KOPT-K1 (cell line): ENCODE measurements at regions not wholly inside any gene's neighbourhood (a gene's known extent, or its start where the extent isn't known, plus 50 kb on each side); places are given as distances from the start of the nearest gene placed in this dataset.

Experiments used
- H3K27ac ChIP-seq: fragments of 200-600 bp; sonication (generic); 2 replicates; pipeline ENCODE4 v1.5.1; 2016; ENCODE audit warnings: antibody characterized with exemption, mild to moderate bottlenecking, low read depth, low read length; ENCODE audit not compliant: poor library complexity, severe bottlenecking
- H3K36me3 ChIP-seq: fragments of 200-600 bp; sonication (generic); 2 replicates; pipeline ENCODE4 v1.5.1; 2017; ENCODE audit warnings: antibody characterized with exemption, mild to moderate bottlenecking, low read length, moderate library complexity; ENCODE audit not compliant: insufficient read depth
- H3K9me3 ChIP-seq: fragments of 200-600 bp; sonication (generic); 2 replicates; pipeline ENCODE4 v1.5.1; 2017; ENCODE audit warnings: antibody characterized with exemption, low read length, mild to moderate bottlenecking; ENCODE audit not compliant: insufficient read depth, poor library complexity, severe bottlenecking

DNA sequence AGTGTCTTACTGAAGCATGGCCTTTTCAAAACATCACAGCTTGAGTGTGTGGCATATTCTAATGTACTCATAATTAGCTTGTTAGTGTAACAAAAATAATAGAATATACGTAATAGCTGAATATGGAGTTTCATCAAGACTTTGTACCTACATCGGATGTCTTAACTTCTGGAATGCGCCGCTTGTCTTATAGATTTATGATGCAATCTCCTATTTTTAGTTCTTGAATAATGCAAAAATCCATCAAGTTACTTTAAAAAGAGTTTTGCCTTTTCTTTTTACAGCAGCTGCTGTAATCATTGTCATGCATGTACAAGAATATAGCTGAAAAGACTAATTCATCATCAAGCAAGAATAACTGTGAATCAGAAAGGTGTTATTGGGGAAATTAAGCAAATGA is 140.7 kb upstream of the SCN7A start:
- no peaks in the 10 kb centered on the region for H3K9me3 ChIP-seq
- no peak overlapping the region for H3K27ac ChIP-seq
- no peaks in the 10 kb centered on the region for H3K36me3 ChIP-seq

- H3K9me3 ChIP-seq: no peaks in the 10 kb centered on the region
- no peaks in the 10 kb centered on the region for H3K36me3 ChIP-seq
- H3K27ac ChIP-seq: no peak overlapping the region
Observed at GRCh38 chr2:166632616-166633015, 138.6 kb upstream of the SCN7A start.

GRCh38 chr2:166628478-166629136 is 134.6 kb upstream of the SCN7A start:
- Histone ChIP-seq H3K9me3 (no peaks in the 10 kb centered on the region), H3K36me3 (no peaks in the 10 kb centered on the region), H3K27ac (no peak overlapping the region)

- Histone ChIP-seq H3K27ac (no peak overlapping the region), H3K9me3 (no peaks in the 10 kb centered on the region), H3K36me3 (no peaks in the 10 kb centered on the region)
Observed at GRCh38 chr2:166627893-166628292, 133.8 kb upstream of the SCN7A start.

DNA sequence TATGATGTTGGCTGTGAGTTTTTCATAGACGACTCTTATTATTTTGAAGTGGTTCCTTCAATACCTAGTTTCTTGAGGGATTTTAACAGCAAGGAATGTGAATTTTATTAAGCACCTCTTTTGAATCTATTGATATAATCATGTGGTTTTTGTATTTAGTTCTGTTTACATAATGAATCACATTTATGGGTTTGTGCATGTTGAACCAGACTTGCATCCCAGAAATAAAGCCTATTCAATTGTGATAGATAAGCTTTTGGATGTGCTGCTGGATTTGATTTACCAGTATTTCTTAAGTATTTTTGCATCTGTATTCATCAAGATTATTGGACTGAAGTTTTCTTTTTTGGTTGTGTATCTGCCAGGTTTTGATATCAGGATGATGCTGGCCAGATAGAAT is 131.6 kb upstream of the SCN7A start:
- Histone ChIP-seq H3K36me3 (no peaks in the 10 kb centered on the region), H3K27ac (no peak overlapping the region), H3K9me3 (no peaks in the 10 kb centered on the region)

DNA sequence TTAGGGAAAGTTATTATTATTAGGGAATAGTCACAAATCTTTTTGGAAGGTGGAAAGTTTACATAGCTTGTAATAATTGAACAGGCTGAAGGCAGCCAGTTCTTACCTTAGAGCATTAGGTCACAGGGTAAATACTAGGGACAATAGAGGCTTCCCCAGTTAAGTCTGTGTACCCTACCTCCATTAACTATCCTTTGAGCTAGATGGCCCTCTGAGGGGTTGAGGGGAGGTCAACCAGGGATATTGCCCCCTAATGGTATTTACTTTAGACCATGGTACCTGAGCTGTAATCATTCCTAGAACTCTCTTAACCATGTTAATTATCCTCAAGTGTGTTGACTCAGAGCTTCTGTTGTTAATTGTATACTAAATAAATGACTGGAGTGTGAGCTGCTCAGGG is 120.5 kb upstream of the SCN7A start:
- Histone ChIP-seq H3K36me3 (no peaks in the 10 kb centered on the region), H3K27ac (no peak overlapping the region), H3K9me3 (no peaks in the 10 kb centered on the region)

GRCh38 chr2:166614029-166614428 is 120.0 kb upstream of the SCN7A start:
- Histone ChIP-seq H3K9me3 (no peaks in the 10 kb centered on the region), H3K36me3 (no peaks in the 10 kb centered on the region), H3K27ac (no peak overlapping the region)

DNA sequence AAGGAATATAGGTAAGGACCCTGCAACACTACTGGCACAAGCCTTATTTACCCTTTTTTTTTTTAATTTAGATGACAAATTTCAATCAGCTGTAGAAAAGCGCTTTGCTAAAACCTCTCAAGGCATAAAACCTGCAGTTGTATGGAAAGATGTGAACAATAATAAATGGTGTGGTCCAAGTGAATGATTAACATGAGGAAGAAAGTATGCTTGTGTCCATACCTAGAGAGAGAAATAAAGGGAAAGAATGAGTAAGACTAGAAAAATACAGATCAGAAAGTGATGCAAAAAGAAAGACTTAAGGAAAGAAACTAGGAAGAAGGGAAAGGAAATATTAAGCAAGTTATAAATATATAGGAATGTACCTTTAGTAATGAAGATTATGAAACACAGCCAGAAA is 119.2 kb upstream of the SCN7A start:
- no peaks in the 10 kb centered on the region for H3K9me3 ChIP-seq
- no peak overlapping the region for H3K27ac ChIP-seq
- no peaks in the 10 kb centered on the region for H3K36me3 ChIP-seq

DNA sequence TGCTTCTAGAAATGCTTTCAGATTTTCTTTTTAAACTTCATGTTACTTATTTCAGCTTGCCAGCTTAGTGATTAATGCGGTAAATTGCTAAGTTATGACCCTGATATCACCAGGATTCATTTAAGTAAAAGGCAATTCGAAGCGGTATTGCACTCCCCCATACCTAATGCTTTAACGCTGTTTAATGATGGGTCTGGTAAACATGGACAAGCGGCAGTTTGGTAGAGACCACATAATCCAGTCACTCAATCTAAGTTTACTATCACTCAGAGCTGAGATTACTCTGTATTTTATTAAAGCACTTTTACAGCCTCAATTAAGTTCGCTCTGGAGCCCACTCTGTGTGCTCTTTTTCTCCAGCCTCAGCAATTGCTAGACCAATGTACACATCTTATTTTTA is 118.2 kb upstream of the SCN7A start:
- Histone ChIP-seq H3K9me3 (no peaks in the 10 kb centered on the region), H3K36me3 (no peaks in the 10 kb centered on the region), H3K27ac (no peak overlapping the region)

- H3K9me3 ChIP-seq: no peaks in the 10 kb centered on the region
- H3K36me3 ChIP-seq: no peaks in the 10 kb centered on the region
- H3K27ac ChIP-seq: no peak overlapping the region
Observed at GRCh38 chr2:166610913-166611305, 116.9 kb upstream of the SCN7A start.

GRCh38 chr2:166610180-166610912 is 116.3 kb upstream of the SCN7A start:
- no peaks in the 10 kb centered on the region for H3K9me3 ChIP-seq
- no peaks in the 10 kb centered on the region for H3K36me3 ChIP-seq
- H3K27ac ChIP-seq: no peak overlapping the region

DNA sequence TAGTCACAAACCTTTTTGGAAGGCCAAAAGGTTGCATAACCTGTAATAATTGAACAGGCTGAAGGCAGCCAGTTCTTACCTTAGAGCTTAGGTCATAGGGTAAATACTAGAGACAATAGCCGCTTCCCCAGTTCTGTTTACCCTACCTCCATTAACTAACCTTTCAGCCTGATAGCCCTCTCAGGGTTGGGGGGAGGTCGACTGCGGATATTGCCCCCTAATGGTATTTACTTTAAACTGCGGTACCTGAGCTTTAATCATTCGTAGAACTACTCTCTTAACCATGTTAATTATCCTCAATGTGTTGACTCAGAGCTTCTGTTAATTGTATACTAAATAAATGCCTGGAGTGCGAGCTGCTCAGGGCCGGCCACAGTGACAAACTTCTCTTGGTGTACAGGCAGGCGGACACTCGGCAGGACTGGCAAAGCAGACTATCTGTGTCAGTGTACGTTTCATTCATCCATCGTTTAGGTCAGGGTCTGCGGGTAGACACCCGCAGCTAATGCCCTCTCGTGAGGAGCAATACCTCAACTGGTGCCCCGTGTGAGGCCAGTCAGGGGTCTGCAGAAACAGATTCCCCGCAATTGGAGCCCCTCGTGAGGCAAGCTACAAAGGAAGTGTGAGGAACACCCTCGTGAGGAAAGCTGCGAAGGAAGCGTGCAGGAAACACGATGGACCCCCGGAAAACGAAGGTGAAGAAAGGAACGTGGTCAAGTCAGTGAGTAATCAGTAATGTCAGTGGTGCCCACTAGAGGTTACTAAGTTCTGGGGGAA is 115.3 kb upstream of the SCN7A start:
- Histone ChIP-seq H3K27ac (no peak overlapping the region), H3K9me3 (no peaks in the 10 kb centered on the region)

DNA sequence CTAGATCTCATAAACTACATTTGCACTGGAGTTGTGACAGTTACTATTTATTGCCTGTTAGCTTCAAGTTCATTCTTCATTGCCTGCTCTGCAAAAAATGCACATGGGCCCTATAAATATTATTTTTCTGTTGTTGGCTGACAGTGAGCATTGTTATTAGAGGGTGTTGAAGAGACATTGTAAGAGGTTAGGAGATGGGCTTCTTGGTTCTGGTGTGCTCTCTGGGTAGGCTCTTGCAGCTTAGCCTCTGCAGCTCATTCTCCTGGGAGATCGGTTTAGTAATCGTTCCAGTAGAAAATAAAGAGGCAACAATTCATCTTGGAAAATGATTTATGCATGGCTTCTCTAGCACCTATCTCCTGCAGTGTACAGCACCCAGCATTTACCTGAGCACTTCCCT is 113.8 kb upstream of the SCN7A start:
- Histone ChIP-seq H3K27ac (no peak overlapping the region), H3K36me3 (no peaks in the 10 kb centered on the region), H3K9me3 (no peaks in the 10 kb centered on the region)

More for the DNA sequence above, 115.3 kb upstream of the SCN7A start:
- H3K36me3 ChIP-seq: no peaks in the 10 kb centered on the region

GRCh38 chr2:166593403-166593802 is 99.4 kb upstream of the SCN7A start:
- Histone ChIP-seq H3K27ac (no peak overlapping the region), H3K36me3 (no peaks in the 10 kb centered on the region), H3K9me3 (peaks cover 9% of the 10 kb centered on the region)

DNA sequence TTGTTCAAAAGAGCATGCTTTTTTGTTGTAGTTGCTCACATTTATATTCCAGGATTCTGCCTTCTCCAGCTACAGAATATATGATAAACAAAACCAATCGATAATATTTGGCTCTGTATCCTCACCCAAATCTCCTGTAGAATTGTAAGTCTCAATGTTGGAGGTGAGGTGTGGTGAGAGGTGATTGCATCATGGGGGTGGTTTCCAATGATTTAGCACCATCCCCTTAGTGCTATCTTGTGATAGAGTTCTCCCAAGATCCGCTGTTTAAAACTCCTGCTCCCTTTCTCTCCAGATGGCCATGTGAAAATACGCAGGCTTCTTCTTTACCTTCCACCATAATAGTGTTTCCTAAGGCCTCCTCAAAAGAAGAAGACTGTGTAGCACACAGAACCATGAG is 98.7 kb upstream of the SCN7A start:
- H3K36me3 ChIP-seq: no peaks in the 10 kb centered on the region
- no peak overlapping the region for H3K27ac ChIP-seq
- H3K9me3 ChIP-seq: peaks cover 3% of the 10 kb centered on the region
